Mesothelial cell of epicardium (in vitro differentiated cells): ENCODE measurements at regions not wholly inside any gene's neighbourhood (a gene's known extent, or its start where the extent isn't known, plus 50 kb on each side); places are given as distances from the start of the nearest gene placed in this dataset.

Source experiments
- DNase-seq, 2 experiments: peaks; one replicate each; pipeline ENCODE4 v3.0.0; 2021; ENCODE audit warnings: low spot score in 2 of 2; ENCODE audit not compliant: unreplicated experiment in 2 of 2
- H3K27ac Mint-ChIP-seq: 2 replicates; pipeline ENCODE4 v1.8.0; 2021; ENCODE audit warnings: mixed read lengths
- H3K27me3 Mint-ChIP-seq: 2 replicates; pipeline ENCODE4 v1.8.0; 2021; ENCODE audit warnings: low read depth, mixed read lengths
- H3K36me3 Mint-ChIP-seq: 2 replicates; pipeline ENCODE4 v1.8.0; 2021; ENCODE audit warnings: mixed read lengths
- H3K4me1 Mint-ChIP-seq: 2 replicates; pipeline ENCODE4 v1.8.0; 2021; ENCODE audit warnings: mixed read lengths
- H3K4me3 Mint-ChIP-seq: 2 replicates; pipeline ENCODE4 v1.8.0; 2021; ENCODE audit warnings: mild to moderate bottlenecking, moderate library complexity, mixed read lengths
- H3K9me3 Mint-ChIP-seq: 2 replicates; pipeline ENCODE4 v1.8.0; 2021; ENCODE audit warnings: mixed read lengths
- CTCF ChIP-seq: fragments of 200-600 bp; sonication (generic); IDR thresholded peaks from one replicate; pipeline ENCODE4 v1.5.0; 2021; ENCODE audit warnings: antibody characterized with exemption; ENCODE audit not compliant: unreplicated experiment

- Mint-ChIP-seq H3K4me3 (no peak overlapping the region), H3K9me3 (peaks cover 14% of the 10 kb centered on the region), H3K27ac (no peak overlapping the region), H3K36me3 (no peaks in the 10 kb centered on the region), H3K27me3 (peaks cover 12% of the 10 kb centered on the region), H3K4me1 (peaks cover 3% of the 10 kb centered on the region)
- no peak for TF ChIP-seq CTCF
- DNase-seq = no peak
These were observed 143.2 kb downstream of the KIT start for GRCh38 chr4:54800831-54801530.

- Mint-ChIP-seq H3K27ac (no peak overlapping the region), H3K9me3 (no peaks in the 10 kb centered on the region), H3K4me1 (peaks cover 4% of the 10 kb centered on the region), H3K4me3 (no peak overlapping the region), H3K27me3 (peaks cover 6% of the 10 kb centered on the region), H3K36me3 (no peaks in the 10 kb centered on the region)
- no peak for DNase-seq
- no peak for TF ChIP-seq CTCF
These were observed 136.8 kb downstream of the KIT start for GRCh38 chr4:54794579-54794978.

- peaks cover 4% of the 10 kb centered on the region for H3K27me3 Mint-ChIP-seq
- no peak overlapping the region for H3K4me3 Mint-ChIP-seq
- no peak for TF ChIP-seq CTCF
These were observed 136.2 kb downstream of the KIT start for GRCh38 chr4:54793856-54794422.

More at GRCh38 chr4:54793856-54794422, 136.2 kb downstream of the KIT start:
- peaks cover 4% of the 10 kb centered on the region for H3K4me1 Mint-ChIP-seq
- no peak overlapping the region for H3K27ac Mint-ChIP-seq
- H3K36me3 Mint-ChIP-seq = no peaks in the 10 kb centered on the region
- no peaks in the 10 kb centered on the region for H3K9me3 Mint-ChIP-seq
- no peak for DNase-seq
